H9 (cell line): ENCODE measurements at regions not wholly inside any gene's neighbourhood (a gene's known extent, or its start where the extent isn't known, plus 50 kb on each side); places are given as distances from the start of the nearest gene placed in this dataset.

Source experiments
- DNase-seq: peaks from one replicate; pipeline ENCODE4 v3.0.0-alpha.2; 2017
- H2AFZ ChIP-seq: one replicate; pipeline ENCODE4 v1.6.1; 2013; ENCODE audit warnings: mild to moderate bottlenecking, low read length, control low read depth, moderate library complexity
- H2AK5ac ChIP-seq: 2 replicates; pipeline ENCODE4 v1.6.1; 2013; ENCODE audit warnings: low read length, control low read depth, mixed read lengths; ENCODE audit not compliant: insufficient read length
- H2BK120ac ChIP-seq: one replicate; pipeline ENCODE4 v1.6.1; 2013; ENCODE audit warnings: low read depth, mild to moderate bottlenecking, low read length, control low read depth, inconsistent platforms; ENCODE audit not compliant: poor library complexity, severe bottlenecking
- H2BK12ac ChIP-seq: 2 replicates; pipeline ENCODE4 v1.6.1; 2013; ENCODE audit warnings: low read length, control low read depth, mixed read lengths, low read depth; ENCODE audit not compliant: insufficient read length
- H2BK15ac ChIP-seq: 2 replicates; pipeline ENCODE4 v1.6.1; 2013; ENCODE audit warnings: low read depth, low read length, control low read depth
- H2BK20ac ChIP-seq: one replicate; pipeline ENCODE4 v1.6.1; 2013; ENCODE audit warnings: low read depth, mild to moderate bottlenecking, low read length, control low read depth, inconsistent platforms; ENCODE audit not compliant: poor library complexity, severe bottlenecking
- H2BK5ac ChIP-seq: 2 replicates; pipeline ENCODE4 v1.6.1; 2013; ENCODE audit warnings: low read length, control low read depth, mixed read lengths; ENCODE audit not compliant: insufficient read length
- H3K14ac ChIP-seq: 2 replicates; pipeline ENCODE4 v1.6.1; 2013; ENCODE audit warnings: low read length, control low read depth; ENCODE audit not compliant: insufficient read depth
- H3K18ac ChIP-seq: 2 replicates; pipeline ENCODE4 v1.6.1; 2013; ENCODE audit warnings: low read depth, mild to moderate bottlenecking, mixed read lengths, low read length, control low read depth; ENCODE audit not compliant: insufficient read length
- H3K23ac ChIP-seq: 2 replicates; pipeline ENCODE4 v1.6.1; 2013; ENCODE audit warnings: low read length, control low read depth, mixed read lengths, low read depth; ENCODE audit not compliant: insufficient read length
- H3K23me2 ChIP-seq: 2 replicates; pipeline ENCODE4 v1.6.1; 2013; ENCODE audit warnings: low read depth, mild to moderate bottlenecking, mixed read lengths, low read length, control low read depth; ENCODE audit not compliant: insufficient read length, poor library complexity, severe bottlenecking
- H3K27ac ChIP-seq: 2 replicates; pipeline ENCODE4 v1.5.1; 2013; ENCODE audit warnings: low read length, control low read depth, mixed read lengths, low read depth; ENCODE audit not compliant: insufficient read length
- H3K27me3 ChIP-seq: 2 replicates; pipeline ENCODE4 v1.6.1; 2013; ENCODE audit warnings: low read length, control low read depth, inconsistent platforms; ENCODE audit not compliant: insufficient read depth
- H3K4ac ChIP-seq: 2 replicates; pipeline ENCODE4 v1.6.1; 2013; ENCODE audit warnings: low read depth, mild to moderate bottlenecking, control low read depth, inconsistent platforms, low read length, moderate library complexity
- H3K4me1 ChIP-seq: 2 replicates; pipeline ENCODE4 v1.6.1; 2013; ENCODE audit warnings: low read length, control low read depth, inconsistent platforms; ENCODE audit not compliant: insufficient read depth
- H3K4me2 ChIP-seq: 2 replicates; pipeline ENCODE4 v1.6.1; 2013; ENCODE audit warnings: low read length, control low read depth, mixed read lengths; ENCODE audit not compliant: insufficient read length, insufficient read depth
- H3K56ac ChIP-seq: 2 replicates; pipeline ENCODE4 v1.6.1; 2013; ENCODE audit warnings: low read depth, mild to moderate bottlenecking, mixed read lengths, low read length, control low read depth; ENCODE audit not compliant: insufficient read length
- H3K79me1 ChIP-seq: 2 replicates; pipeline ENCODE4 v1.6.1; 2013; ENCODE audit warnings: low read depth, mild to moderate bottlenecking, moderate library complexity, low read length, control low read depth, inconsistent platforms; ENCODE audit not compliant: insufficient read depth, poor library complexity, severe bottlenecking
- H3K79me2 ChIP-seq: 2 replicates; pipeline ENCODE4 v1.6.1; 2013; ENCODE audit warnings: low read length, control low read depth, inconsistent platforms; ENCODE audit not compliant: insufficient read depth
- H3K9ac ChIP-seq: 2 replicates; pipeline ENCODE4 v1.6.1; 2013; ENCODE audit warnings: low read length, control low read depth, mixed read lengths; ENCODE audit not compliant: insufficient read length; ENCODE audit errors: extremely low read depth
- H3K9me3 ChIP-seq: one replicate; pipeline ENCODE4 v1.6.1; 2013; ENCODE audit warnings: low read depth, low read length, inconsistent platforms; ENCODE audit not compliant: control insufficient read depth
- H3T11ph ChIP-seq: one replicate; pipeline ENCODE4 v1.6.1; 2013; ENCODE audit warnings: mild to moderate bottlenecking, low read length, control low read depth, inconsistent platforms
- H4K20me1 ChIP-seq: one replicate; pipeline ENCODE4 v1.6.1; 2013; ENCODE audit not compliant: control insufficient read depth, insufficient read length, insufficient read depth
- H4K5ac ChIP-seq: 2 replicates; pipeline ENCODE4 v1.6.1; 2013; ENCODE audit warnings: low read depth, mild to moderate bottlenecking, mixed read lengths, low read length, control low read depth; ENCODE audit not compliant: insufficient read length
- H4K8ac ChIP-seq: replicated peaks from 2 replicates; pipeline ENCODE4 v1.6.1; 2013; ENCODE audit warnings: low read length, control low read depth, mixed read lengths, low read depth; ENCODE audit not compliant: insufficient read length
- H4K91ac ChIP-seq: 2 replicates; pipeline ENCODE4 v1.6.1; 2013; ENCODE audit warnings: low read depth, mild to moderate bottlenecking, moderate library complexity, mixed read lengths, low read length, control low read depth; ENCODE audit not compliant: insufficient read length
- H3K27ac Mint-ChIP-seq, 3 experiments: 2 replicates in 2 of 3; 3 replicates in 1 of 3; pipeline ENCODE4 v1.8.0; 2020 to 2021; ENCODE audit warnings: mixed read lengths in 3 of 3, mild to moderate bottlenecking in 1 of 3, moderate library complexity in 1 of 3
- H3K27me3 Mint-ChIP-seq: 2 replicates; pipeline ENCODE4 v1.8.0; 2021; ENCODE audit warnings: low read depth, mild to moderate bottlenecking, moderate library complexity, mixed read lengths
- H3K36me3 Mint-ChIP-seq, 3 experiments: 2 replicates in 2 of 3; 3 replicates in 1 of 3; pipeline ENCODE4 v1.8.0; 2020 to 2021; ENCODE audit warnings: low read depth in 3 of 3, mixed read lengths in 3 of 3; ENCODE audit not compliant: insufficient read depth in 1 of 3
- H3K4me1 Mint-ChIP-seq, 2 experiments: 2 replicates each; pipeline ENCODE4 v1.8.0; 2020; ENCODE audit warnings: mixed read lengths in 2 of 2
- H3K4me3 Mint-ChIP-seq, 2 experiments: 2 replicates in 1 of 2; 3 replicates in 1 of 2; pipeline ENCODE4 v1.8.0; 2020 to 2021; ENCODE audit warnings: mild to moderate bottlenecking in 2 of 2, mixed read lengths in 2 of 2, moderate library complexity in 1 of 2
- H3K9me3 Mint-ChIP-seq, 2 experiments: 2 replicates in 1 of 2; 3 replicates in 1 of 2; pipeline ENCODE4 v1.8.0; 2020; ENCODE audit warnings: mild to moderate bottlenecking in 2 of 2, mixed read lengths in 2 of 2, moderate library complexity in 1 of 2
- TF ChIP-seq, protein P1 (sequence below): fragments of 200-600 bp; sonication (generic); conservative IDR thresholded peaks from 3 replicates; pipeline ENCODE4 v1.8.0; 2021; ENCODE audit warnings: antibody characterized with exemption, mild to moderate bottlenecking

DNA sequence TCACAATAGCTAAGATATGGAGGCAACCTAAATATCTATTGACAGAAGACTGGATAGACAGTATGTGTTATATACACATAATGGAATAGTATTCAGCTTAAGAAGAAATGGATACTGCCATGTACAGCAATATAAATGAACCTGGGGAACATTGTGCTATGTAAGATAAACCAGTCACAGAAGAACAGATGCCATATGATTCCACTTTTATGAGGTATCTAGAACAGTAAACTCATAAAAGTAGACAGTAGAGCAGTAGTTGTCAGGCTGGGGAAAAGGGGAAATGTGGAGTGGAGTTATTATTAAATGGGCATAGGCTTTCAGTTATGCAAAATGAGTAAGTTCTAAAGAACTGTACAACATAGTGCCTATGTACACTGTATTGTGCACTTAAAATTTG lies 1055.7 kb upstream of the TMEFF2 start:
- no peak overlapping the region for H4K5ac ChIP-seq
- H3K79me2 ChIP-seq = no peaks in the 10 kb centered on the region
- no peak overlapping the region for H3K4me2 ChIP-seq
- no peaks in the 10 kb centered on the region for H3K9me3 ChIP-seq
- TF ChIP-seq, protein P1, sequence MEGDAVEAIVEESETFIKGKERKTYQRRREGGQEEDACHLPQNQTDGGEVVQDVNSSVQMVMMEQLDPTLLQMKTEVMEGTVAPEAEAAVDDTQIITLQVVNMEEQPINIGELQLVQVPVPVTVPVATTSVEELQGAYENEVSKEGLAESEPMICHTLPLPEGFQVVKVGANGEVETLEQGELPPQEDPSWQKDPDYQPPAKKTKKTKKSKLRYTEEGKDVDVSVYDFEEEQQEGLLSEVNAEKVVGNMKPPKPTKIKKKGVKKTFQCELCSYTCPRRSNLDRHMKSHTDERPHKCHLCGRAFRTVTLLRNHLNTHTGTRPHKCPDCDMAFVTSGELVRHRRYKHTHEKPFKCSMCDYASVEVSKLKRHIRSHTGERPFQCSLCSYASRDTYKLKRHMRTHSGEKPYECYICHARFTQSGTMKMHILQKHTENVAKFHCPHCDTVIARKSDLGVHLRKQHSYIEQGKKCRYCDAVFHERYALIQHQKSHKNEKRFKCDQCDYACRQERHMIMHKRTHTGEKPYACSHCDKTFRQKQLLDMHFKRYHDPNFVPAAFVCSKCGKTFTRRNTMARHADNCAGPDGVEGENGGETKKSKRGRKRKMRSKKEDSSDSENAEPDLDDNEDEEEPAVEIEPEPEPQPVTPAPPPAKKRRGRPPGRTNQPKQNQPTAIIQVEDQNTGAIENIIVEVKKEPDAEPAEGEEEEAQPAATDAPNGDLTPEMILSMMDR = no peak
- no peak overlapping the region for H3K9ac ChIP-seq
- no peaks in the 10 kb centered on the region for H3K27me3 Mint-ChIP-seq
- H3K56ac ChIP-seq = no peak overlapping the region
- no peaks in the 10 kb centered on the region; a peak in 1 of 7 replicates for H3K36me3 Mint-ChIP-seq
- H3K4me1 ChIP-seq = peaks cover 3% of the 10 kb centered on the region; the same call in 1 of the 2 replicates
- H4K20me1 ChIP-seq = no peaks in the 10 kb centered on the region
- no peak overlapping the region for H2BK15ac ChIP-seq
- no peak overlapping the region for H4K91ac ChIP-seq
- H3T11ph ChIP-seq = no peak overlapping the region
- no peak overlapping the region for H2BK12ac ChIP-seq
- H4K8ac ChIP-seq = no peak overlapping the region
- H3K27me3 ChIP-seq = no peaks in the 10 kb centered on the region
- H2AK5ac ChIP-seq = no peak overlapping the region
- no peak overlapping the region for H3K4ac ChIP-seq
- no peak overlapping the region for H2AFZ ChIP-seq
- DNase-seq = no peak
- H3K79me1 ChIP-seq = no peaks in the 10 kb centered on the region
- no peak overlapping the region for H3K23ac ChIP-seq
- no peak overlapping the region for H3K27ac ChIP-seq
- no peak overlapping the region for H3K14ac ChIP-seq
- H2BK120ac ChIP-seq = no peak overlapping the region
- H2BK20ac ChIP-seq = no peak overlapping the region
- no peak overlapping the region for H3K18ac ChIP-seq
- no peak overlapping the region for H2BK5ac ChIP-seq
- H3K23me2 ChIP-seq = no peaks in the 10 kb centered on the region
- no peak overlapping the region for H3K27ac Mint-ChIP-seq
- no peak overlapping the region for H3K4me3 Mint-ChIP-seq
- H3K4me1 Mint-ChIP-seq = peaks cover 6 to 9% of the 10 kb centered on the region in 2 experiments
- peaks cover 0 to 2% of the 10 kb centered on the region in 2 experiments; a peak in 2 of 5 replicates for H3K9me3 Mint-ChIP-seq
